ENCODE measurements at regions not wholly inside any gene's neighbourhood (a gene's known extent, or its start where the extent isn't known, plus 50 kb on each side); places are given as distances from the start of the nearest gene placed in this dataset.
"Not testable (repeated sequence)": the region's sequence is repeated elsewhere in the genome, so short reads cannot be mapped to it uniquely, and the experiment has no call there.

GRCh38 chr1:143699731-143700130 lies 272.1 kb downstream of the FAM72C start:
- DNase-seq (ENCODE audit: low spot score), result no peak

- no peak for DNase-seq (ENCODE audit: low spot score)
Observed at GRCh38 chr1:143699115-143699514, 272.7 kb downstream of the FAM72C start.

- peak; percentile 51 for DNase-seq (ENCODE audit: low spot score)
Observed at GRCh38 chr1:143698016-143698415, 273.8 kb downstream of the FAM72C start.

GRCh38 chr1:143694085-143694484 lies 277.7 kb downstream of the FAM72C start:
- no peak for DNase-seq (ENCODE audit: low spot score)

- no peak for DNase-seq (ENCODE audit: low spot score)
Observed at GRCh38 chr1:143691971-143692529, 279.7 kb downstream of the FAM72C start.

GRCh38 chr1:143691400-143691891 lies 280.3 kb downstream of the FAM72C start:
- peak; percentile 20 for DNase-seq (ENCODE audit: low spot score)

- DNase-seq (ENCODE audit: low spot score), result no peak
Observed at GRCh38 chr1:143689781-143690180, 282.0 kb downstream of the FAM72C start.

GRCh38 chr1:143680304-143680703 lies 291.5 kb downstream of the FAM72C start:
- no peak for DNase-seq (ENCODE audit: low spot score)

GRCh38 chr1:143672983-143673382 lies 298.8 kb downstream of the FAM72C start:
- DNase-seq (ENCODE audit: low spot score), result no peak

GRCh38 chr1:143667730-143668129 lies 304.1 kb downstream of the FAM72C start:
- no peak for DNase-seq (ENCODE audit: low spot score)

- no peak for DNase-seq (ENCODE audit: low spot score)
Observed at GRCh38 chr1:143666851-143667250, 304.9 kb downstream of the FAM72C start.

- DNase-seq (ENCODE audit: low spot score), result no peak
Observed at GRCh38 chr1:143665606-143666005, 306.2 kb downstream of the FAM72C start.

GRCh38 chr1:143663056-143663455 lies 308.7 kb downstream of the FAM72C start:
- not testable (repeated sequence) for DNase-seq (ENCODE audit: low spot score)

GRCh38 chr1:143661418-143662101 lies 310.2 kb downstream of the FAM72C start:
- DNase-seq (ENCODE audit: low spot score), result no peak

- no peak for DNase-seq (ENCODE audit: low spot score)
Observed at GRCh38 chr1:143660354-143660941, 311.3 kb downstream of the FAM72C start.

- DNase-seq (ENCODE audit: low spot score), result no peak
Observed at GRCh38 chr1:143653429-143653802, 318.4 kb downstream of the FAM72C start.

GRCh38 chr1:143652744-143653428 lies 318.9 kb downstream of the FAM72C start:
- no peak for DNase-seq (ENCODE audit: low spot score)

- no peak for DNase-seq (ENCODE audit: low spot score)
Observed at GRCh38 chr1:143652187-143652586, 319.6 kb downstream of the FAM72C start.

- no peak for DNase-seq (ENCODE audit: low spot score)
Observed at GRCh38 chr1:143651350-143651992, 320.3 kb downstream of the FAM72C start.

- DNase-seq (ENCODE audit: low spot score), result not testable (repeated sequence)
Observed at GRCh38 chr1:143644035-143644434, 327.8 kb downstream of the FAM72C start.

- no peak for DNase-seq (ENCODE audit: low spot score)
Observed at GRCh38 chr1:143643148-143643885, 328.5 kb downstream of the FAM72C start.

- no peak for DNase-seq (ENCODE audit: low spot score)
Observed at GRCh38 chr1:143625886-143626285, 345.9 kb downstream of the FAM72C start.

Measured in AG08396 (cell line).